ENCODE measurements at regions not wholly inside any gene's neighbourhood (a gene's known extent, or its start where the extent isn't known, plus 50 kb on each side); places are given as distances from the start of the nearest gene placed in this dataset.

DNA sequence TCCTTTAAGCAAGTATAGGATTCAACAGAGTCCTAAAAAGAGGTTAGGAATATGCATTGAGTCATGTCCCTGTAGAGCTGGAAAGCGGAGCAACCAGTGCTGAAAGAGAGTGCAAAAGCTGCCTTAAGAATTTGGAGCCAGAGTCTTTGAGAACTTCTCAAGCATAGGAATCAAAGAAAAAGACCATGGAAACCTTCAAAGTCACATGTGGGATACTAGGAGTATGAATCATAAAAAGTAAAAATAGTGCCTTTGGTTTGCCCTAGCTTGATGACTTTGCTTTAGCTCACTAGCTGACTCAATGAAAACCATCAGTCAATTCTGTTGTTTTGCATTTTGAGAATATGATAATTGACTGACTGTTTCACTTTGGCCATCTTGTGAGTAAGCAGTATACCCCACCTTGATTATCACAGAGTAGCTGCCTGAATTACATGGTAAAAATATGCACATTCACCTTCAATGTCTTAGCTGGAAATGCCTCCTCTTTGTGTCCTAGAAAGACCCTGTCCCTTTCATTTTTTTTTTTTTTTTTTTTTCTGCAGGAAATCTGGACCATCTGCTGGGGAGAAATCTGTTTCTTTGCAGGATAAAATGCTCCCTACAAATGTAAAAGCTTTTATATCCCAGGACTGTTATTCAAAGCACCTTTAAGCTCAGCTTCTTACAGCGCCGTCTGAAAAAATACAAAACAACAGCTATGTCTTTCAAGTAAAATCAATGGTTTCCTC, 248.6 kb upstream of the KRR1 start:
- DNase-seq (no peak), ATAC-seq (no peak)
- H3K4me3 ChIP-seq = no peak overlapping the region
- no peaks in the 10 kb centered on the region for H3K4me1 ChIP-seq (ENCODE audit: low read depth)
- H3K36me3 ChIP-seq (ENCODE audit: low read depth) = no peaks in the 10 kb centered on the region
- intact Hi-C loops (cut with DNase I, micrococcal nuclease) = no loop called here
- TF ChIP-seq, protein P1, sequence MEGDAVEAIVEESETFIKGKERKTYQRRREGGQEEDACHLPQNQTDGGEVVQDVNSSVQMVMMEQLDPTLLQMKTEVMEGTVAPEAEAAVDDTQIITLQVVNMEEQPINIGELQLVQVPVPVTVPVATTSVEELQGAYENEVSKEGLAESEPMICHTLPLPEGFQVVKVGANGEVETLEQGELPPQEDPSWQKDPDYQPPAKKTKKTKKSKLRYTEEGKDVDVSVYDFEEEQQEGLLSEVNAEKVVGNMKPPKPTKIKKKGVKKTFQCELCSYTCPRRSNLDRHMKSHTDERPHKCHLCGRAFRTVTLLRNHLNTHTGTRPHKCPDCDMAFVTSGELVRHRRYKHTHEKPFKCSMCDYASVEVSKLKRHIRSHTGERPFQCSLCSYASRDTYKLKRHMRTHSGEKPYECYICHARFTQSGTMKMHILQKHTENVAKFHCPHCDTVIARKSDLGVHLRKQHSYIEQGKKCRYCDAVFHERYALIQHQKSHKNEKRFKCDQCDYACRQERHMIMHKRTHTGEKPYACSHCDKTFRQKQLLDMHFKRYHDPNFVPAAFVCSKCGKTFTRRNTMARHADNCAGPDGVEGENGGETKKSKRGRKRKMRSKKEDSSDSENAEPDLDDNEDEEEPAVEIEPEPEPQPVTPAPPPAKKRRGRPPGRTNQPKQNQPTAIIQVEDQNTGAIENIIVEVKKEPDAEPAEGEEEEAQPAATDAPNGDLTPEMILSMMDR (IDR thresholded peaks at IDR 0.05) = no peak
- no peaks in the 10 kb centered on the region for H3K9me3 ChIP-seq

DNA sequence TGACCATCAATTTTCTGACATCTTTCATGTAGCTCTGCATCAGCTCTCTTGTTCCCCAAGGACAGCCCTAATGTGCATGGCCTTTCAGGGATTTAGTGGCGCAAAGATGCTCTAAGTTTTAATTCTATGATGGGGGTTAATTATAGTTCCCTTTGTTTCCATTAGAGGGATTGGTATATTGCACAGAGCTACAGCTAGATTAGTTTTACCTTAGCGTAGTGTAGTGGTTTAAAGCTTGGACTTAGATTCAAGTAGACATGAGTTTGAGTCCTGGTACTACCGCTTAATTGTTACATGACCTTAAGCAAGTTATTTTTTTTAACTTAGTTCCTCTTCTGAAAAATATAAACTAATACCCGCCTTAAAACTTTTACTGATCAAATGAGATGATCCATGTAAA, 247.8 kb upstream of the KRR1 start:
- Histone ChIP-seq H3K9me3 (no peaks in the 10 kb centered on the region), H3K4me3 (no peak overlapping the region), H3K4me1 (ENCODE audit: low read depth) (no peaks in the 10 kb centered on the region), H3K36me3 (ENCODE audit: low read depth) (no peaks in the 10 kb centered on the region)
- ATAC-seq (no peak), DNase-seq (no peak)
- TF ChIP-seq, protein P1 (IDR thresholded peaks at IDR 0.05) = no peak
- intact Hi-C loops (cut with DNase I, micrococcal nuclease) = no loop called here

DNA sequence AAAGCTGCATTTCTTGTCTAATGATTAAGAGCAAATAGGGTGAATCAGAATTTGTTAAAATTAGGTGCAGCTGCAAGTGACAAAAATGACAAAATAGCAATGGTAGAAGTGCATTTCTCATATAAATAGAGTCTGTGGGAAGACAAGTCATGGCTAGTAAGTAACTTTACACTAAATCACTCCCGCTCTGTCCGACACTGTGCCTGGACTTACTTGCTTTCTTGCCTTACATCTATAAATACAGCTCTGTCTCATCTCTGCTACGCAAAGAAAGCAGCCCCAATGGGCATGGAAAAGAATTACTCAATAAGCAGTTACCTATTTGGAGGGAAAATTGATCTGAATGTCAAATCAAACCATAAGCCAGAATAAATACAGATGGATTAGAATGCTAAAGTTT, 245.4 kb upstream of the KRR1 start:
- intact Hi-C loops (cut with DNase I, micrococcal nuclease) = no loop called here
- Histone ChIP-seq H3K9me3 (no peaks in the 10 kb centered on the region), H3K4me3 (no peak overlapping the region), H3K36me3 (ENCODE audit: low read depth) (no peaks in the 10 kb centered on the region), H3K4me1 (ENCODE audit: low read depth) (no peaks in the 10 kb centered on the region)
- ATAC-seq (no peak), DNase-seq (no peak)
- TF ChIP-seq, protein P1 (IDR thresholded peaks at IDR 0.05) = no peak

DNA sequence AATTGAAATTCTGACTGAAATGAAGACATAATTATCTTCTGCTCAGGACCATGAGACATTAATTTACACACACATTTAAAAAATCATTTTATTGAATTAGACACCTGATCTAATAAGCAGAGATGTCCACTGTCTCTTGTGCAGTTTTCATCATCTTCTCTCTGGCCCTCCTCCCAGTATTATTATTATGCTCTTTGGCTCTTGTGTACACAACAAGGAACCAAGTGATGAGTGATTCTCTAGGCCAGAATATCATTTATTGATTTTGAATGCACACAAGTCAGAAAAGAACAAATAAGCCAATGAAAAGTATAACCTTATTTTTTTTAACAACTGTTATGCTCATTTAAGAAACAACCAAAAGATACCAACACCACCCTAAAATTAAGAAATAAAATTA, 244.7 kb upstream of the KRR1 start:
- ATAC-seq = no peak
- H3K4me1 ChIP-seq (ENCODE audit: low read depth) = no peaks in the 10 kb centered on the region
- TF ChIP-seq, protein P1 (IDR thresholded peaks at IDR 0.05) = no peak
- no peaks in the 10 kb centered on the region for H3K36me3 ChIP-seq (ENCODE audit: low read depth)
- H3K4me3 ChIP-seq = no peak overlapping the region
- no peaks in the 10 kb centered on the region for H3K9me3 ChIP-seq
- DNase-seq = no peak
- intact Hi-C loops (cut with DNase I, micrococcal nuclease) = no loop called here

DNA sequence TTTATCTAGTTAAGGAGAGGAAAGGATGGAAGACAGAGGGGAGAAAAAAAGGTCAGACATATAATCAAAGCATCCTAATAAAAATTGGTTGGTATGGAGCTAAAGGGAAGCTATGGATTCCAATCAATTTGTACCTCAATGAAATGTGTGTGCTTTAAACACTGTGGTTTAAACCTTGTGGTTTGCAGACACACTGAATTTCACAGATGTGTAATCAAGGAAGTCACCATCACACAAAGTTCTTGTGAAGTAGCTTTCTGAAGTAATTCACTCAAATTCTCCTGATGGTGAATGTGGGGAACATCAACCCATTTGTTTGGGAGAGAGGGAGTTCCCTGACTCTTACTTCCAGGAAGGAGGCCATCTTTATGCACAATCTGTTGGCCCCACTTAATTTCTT, 243.3 kb upstream of the KRR1 start:
- DNase-seq = no peak
- H3K36me3 ChIP-seq (ENCODE audit: low read depth) = no peaks in the 10 kb centered on the region
- H3K9me3 ChIP-seq = no peaks in the 10 kb centered on the region
- H3K4me3 ChIP-seq = no peak overlapping the region
- intact Hi-C loops (cut with DNase I, micrococcal nuclease) = no loop called here
- TF ChIP-seq, protein P1 (IDR thresholded peaks at IDR 0.05) = no peak
- ATAC-seq = no peak
- no peaks in the 10 kb centered on the region for H3K4me1 ChIP-seq (ENCODE audit: low read depth)

DNA sequence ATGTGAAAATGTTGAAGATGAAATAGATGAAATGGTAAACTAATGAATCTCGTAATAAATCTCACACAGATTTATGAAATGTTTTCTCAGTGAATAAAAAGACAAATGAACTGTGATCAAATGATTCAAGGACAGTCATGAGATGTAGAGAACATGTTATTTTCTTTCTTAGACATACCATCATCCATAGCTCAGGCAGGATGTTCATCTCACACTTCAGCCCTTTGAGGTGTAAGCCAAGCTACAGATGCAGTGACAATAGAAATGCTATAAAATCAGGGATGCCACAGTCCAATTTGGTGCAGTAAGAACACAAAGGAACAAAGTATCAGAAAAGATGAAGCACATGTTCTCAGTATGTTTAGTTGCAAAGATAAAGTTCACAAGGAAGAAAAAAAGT, 242.7 kb upstream of the KRR1 start:
- DNase-seq (no peak), ATAC-seq (no peak)
- Histone ChIP-seq H3K36me3 (ENCODE audit: low read depth) (no peaks in the 10 kb centered on the region), H3K4me1 (ENCODE audit: low read depth) (no peaks in the 10 kb centered on the region), H3K9me3 (no peaks in the 10 kb centered on the region), H3K4me3 (no peak overlapping the region)
- TF ChIP-seq, protein P1 (IDR thresholded peaks at IDR 0.05) = no peak
- intact Hi-C loops (cut with DNase I, micrococcal nuclease) = no loop called here

All from mucosa of descending colon (tissue), 3 donors.